Ovary (tissue), 3 donors: ENCODE measurements at regions not wholly inside any gene's neighbourhood (a gene's known extent, or its start where the extent isn't known, plus 50 kb on each side); places are given as distances from the start of the nearest gene placed in this dataset.

Experiments used
- CTCF ChIP-seq, 3 donors: fragments of 450-650 bp in 2 of 3; fragments of 200-600 bp in 1 of 3; IDR thresholded peaks; one replicate each; pipeline versions ENCODE4 v1.5.1 to v1.8.0; 2016 to 2022; ENCODE audit warnings: antibody characterized with exemption in 3 of 3, mild to moderate bottlenecking in 1 of 3
- EP300 ChIP-seq: sonication (generic); formaldehyde crosslinking; IDR thresholded peaks from one replicate; pipeline ENCODE4 v1.6.1; 2017; ENCODE audit warnings: antibody characterized with exemption
- POLR2A ChIP-seq: fragments of 450-650 bp; IDR thresholded peaks from one replicate; pipeline ENCODE4 v1.6.1; 2017; ENCODE audit warnings: antibody characterized with exemption, mild to moderate bottlenecking, moderate library complexity
- donor health status: DM: no; HTN: no; CAD: no.

GRCh38 chr6:23828861-23829260 is 297.2 kb upstream of the NRSN1 start:
- TF ChIP-seq CTCF (IDR thresholded peaks at IDR 0.05) (no peak), POLR2A (no peak), EP300 (no peak)
